GM06990 (cell line): ENCODE measurements at regions not wholly inside any gene's neighbourhood (a gene's known extent, or its start where the extent isn't known, plus 50 kb on each side); places are given as distances from the start of the nearest gene placed in this dataset.

ENCODE experiments used
- DNase-seq: peaks from one replicate; pipeline ENCODE4 v3.0.0-alpha.2; 2011; ENCODE audit not compliant: insufficient read length; ENCODE audit errors: extremely low read depth
- H3K27me3 ChIP-seq: replicated peaks from 2 replicates; pipeline ENCODE4 v1.6.0; 2011; ENCODE audit warnings: low read length; ENCODE audit not compliant: control insufficient read depth, insufficient read depth
- H3K36me3 ChIP-seq: 2 replicates; pipeline ENCODE4 v1.5.1; 2011; ENCODE audit warnings: low read length; ENCODE audit not compliant: control insufficient read depth, insufficient read depth
- H3K4me3 ChIP-seq: replicated peaks from 2 replicates; pipeline ENCODE4 v1.5.1; 2011; ENCODE audit warnings: low read depth, mild to moderate bottlenecking, control low read depth, low read length
- CTCF ChIP-seq: IDR thresholded peaks from 2 replicates; pipeline ENCODE4 v1.5.1; 2011; ENCODE audit warnings: low read length, control low read depth, mild to moderate bottlenecking, inconsistent platforms; ENCODE audit not compliant: insufficient read depth, poor library complexity, severe bottlenecking

GRCh38 chr3:30181581-30181980 lies 424.8 kb upstream of the TGFBR2 start:
- H3K36me3 ChIP-seq: no peaks in the 10 kb centered on the region
- H3K27me3 ChIP-seq: no peaks in the 10 kb centered on the region
- no peak for TF ChIP-seq CTCF
- no peak overlapping the region for H3K4me3 ChIP-seq
- no peak for DNase-seq

- no peak for DNase-seq
- Histone ChIP-seq H3K27me3 (no peaks in the 10 kb centered on the region), H3K36me3 (no peaks in the 10 kb centered on the region), H3K4me3 (no peak overlapping the region)
- no peak for TF ChIP-seq CTCF
Measured at GRCh38 chr3:30183421-30183820, 423.0 kb upstream of the TGFBR2 start.

GRCh38 chr3:30184091-30184810 lies 422.1 kb upstream of the TGFBR2 start:
- no peak for TF ChIP-seq CTCF
- no peaks in the 10 kb centered on the region for H3K36me3 ChIP-seq
- H3K4me3 ChIP-seq: no peak overlapping the region
- no peak for DNase-seq
- H3K27me3 ChIP-seq: no peaks in the 10 kb centered on the region

- Histone ChIP-seq H3K27me3 (no peaks in the 10 kb centered on the region), H3K36me3 (no peaks in the 10 kb centered on the region), H3K4me3 (no peak overlapping the region)
- TF ChIP-seq CTCF: no peak
- DNase-seq: no peak
Measured at GRCh38 chr3:30185872-30186271, 420.5 kb upstream of the TGFBR2 start.

GRCh38 chr3:30186741-30187219 lies 419.6 kb upstream of the TGFBR2 start:
- no peaks in the 10 kb centered on the region for H3K27me3 ChIP-seq
- TF ChIP-seq CTCF: no peak
- no peak overlapping the region for H3K4me3 ChIP-seq
- no peak for DNase-seq
- no peaks in the 10 kb centered on the region for H3K36me3 ChIP-seq
